Uterus (tissue), 3 donors: ENCODE measurements at regions not wholly inside any gene's neighbourhood (a gene's known extent, or its start where the extent isn't known, plus 50 kb on each side); places are given as distances from the start of the nearest gene placed in this dataset.

ENCODE experiments used
- DNase-seq, 2 donors: peaks; one replicate each; pipeline ENCODE4 v3.0.0-alpha.2; 2019 to 2020
- H3K27ac ChIP-seq, 2 donors: fragments of 200-600 bp; sonication (generic); 1 replicate in 1 of 2; 2 replicates in 1 of 2; pipeline ENCODE4 v1.5.1; 2016 to 2018
- H3K27me3 ChIP-seq, 2 donors: fragments of 200-600 bp; sonication (generic); one replicate each; pipeline ENCODE4 v1.5.1; 2018 to 2019; ENCODE audit warnings: control low read depth in 1 of 2
- H3K36me3 ChIP-seq, 2 donors: fragments of 200-600 bp; sonication (generic); one replicate each; pipeline ENCODE4 v1.5.1; 2019; ENCODE audit warnings: control low read depth in 1 of 2
- H3K4me1 ChIP-seq, 2 donors: fragments of 200-600 bp; sonication (generic); one replicate each; pipeline ENCODE4 v1.5.1; 2018 to 2019; ENCODE audit warnings: control low read depth in 1 of 2
- H3K4me3 ChIP-seq, 2 donors: fragments of 200-600 bp; sonication (generic); 1 replicate in 1 of 2; 2 replicates in 1 of 2; pipeline ENCODE4 v1.5.1; 2018 to 2019; ENCODE audit warnings: mild to moderate bottlenecking in 1 of 2
- H3K9me3 ChIP-seq, 2 donors: fragments of 200-600 bp; sonication (generic); one replicate each; pipeline ENCODE4 v1.5.1; 2019; ENCODE audit warnings: control low read depth in 1 of 2
- POLR2A ChIP-seq, 2 donors: fragments of 450-650 bp; IDR thresholded peaks; one replicate each; pipeline ENCODE4 v1.6.1; 2016; ENCODE audit warnings: antibody characterized with exemption in 2 of 2, mild to moderate bottlenecking in 1 of 2, moderate library complexity in 1 of 2
- intact Hi-C: fragments of 100-400 bp; cut with DNase I; formaldehyde crosslinking; loops from one replicate; pipeline ENCODE4 v1.15.1; 2023; ENCODE audit warnings: low total_unique reads
- TF ChIP-seq, protein P1 (sequence below), 4 experiments: fragments of 200-600 bp in 2 of 4; fragments of 450-650 bp in 2 of 4; sonication (generic) in 2 of 4; IDR thresholded peaks; one replicate each; pipeline ENCODE4 v1.5.1; 2016 to 2019; ENCODE audit warnings: antibody characterized with exemption in 4 of 4, mild to moderate bottlenecking in 2 of 4, moderate library complexity in 1 of 4
- donor health status: DM: yes; HTN: yes; CAD: no.

DNA sequence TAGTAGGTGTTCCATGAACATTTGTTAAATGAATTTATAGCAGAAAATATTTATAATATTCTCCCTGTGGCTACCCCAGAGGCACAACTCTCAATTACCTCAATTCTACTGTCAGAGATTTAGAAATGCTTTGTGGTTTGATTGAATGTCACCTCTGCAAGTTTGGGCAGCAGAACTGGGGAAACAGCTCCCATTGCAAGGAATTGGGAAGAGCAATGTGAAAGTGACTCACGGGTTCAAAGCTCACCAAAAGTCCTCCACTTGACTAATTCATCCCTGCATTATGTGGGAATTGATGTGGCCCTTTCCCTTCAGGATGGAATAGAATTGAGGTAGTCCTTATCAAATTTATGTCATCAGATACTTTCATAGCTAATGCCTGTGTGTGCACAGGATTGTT, 562.7 kb downstream of the MFSD1 start:
- TF ChIP-seq POLR2A (IDR thresholded peaks at IDR 0.05): no peak
- TF ChIP-seq, protein P1, sequence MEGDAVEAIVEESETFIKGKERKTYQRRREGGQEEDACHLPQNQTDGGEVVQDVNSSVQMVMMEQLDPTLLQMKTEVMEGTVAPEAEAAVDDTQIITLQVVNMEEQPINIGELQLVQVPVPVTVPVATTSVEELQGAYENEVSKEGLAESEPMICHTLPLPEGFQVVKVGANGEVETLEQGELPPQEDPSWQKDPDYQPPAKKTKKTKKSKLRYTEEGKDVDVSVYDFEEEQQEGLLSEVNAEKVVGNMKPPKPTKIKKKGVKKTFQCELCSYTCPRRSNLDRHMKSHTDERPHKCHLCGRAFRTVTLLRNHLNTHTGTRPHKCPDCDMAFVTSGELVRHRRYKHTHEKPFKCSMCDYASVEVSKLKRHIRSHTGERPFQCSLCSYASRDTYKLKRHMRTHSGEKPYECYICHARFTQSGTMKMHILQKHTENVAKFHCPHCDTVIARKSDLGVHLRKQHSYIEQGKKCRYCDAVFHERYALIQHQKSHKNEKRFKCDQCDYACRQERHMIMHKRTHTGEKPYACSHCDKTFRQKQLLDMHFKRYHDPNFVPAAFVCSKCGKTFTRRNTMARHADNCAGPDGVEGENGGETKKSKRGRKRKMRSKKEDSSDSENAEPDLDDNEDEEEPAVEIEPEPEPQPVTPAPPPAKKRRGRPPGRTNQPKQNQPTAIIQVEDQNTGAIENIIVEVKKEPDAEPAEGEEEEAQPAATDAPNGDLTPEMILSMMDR (IDR thresholded peaks at IDR 0.05): no peak
- H3K36me3 ChIP-seq: no peaks in the 10 kb centered on the region
- H3K27ac ChIP-seq: no peak overlapping the region
- H3K9me3 ChIP-seq: no peaks in the 10 kb centered on the region
- intact Hi-C loops: no loop called here
- no peak for DNase-seq
- H3K4me1 ChIP-seq: no peaks in the 10 kb centered on the region
- H3K4me3 ChIP-seq: no peak overlapping the region
- H3K27me3 ChIP-seq: no peaks in the 10 kb centered on the region

DNA sequence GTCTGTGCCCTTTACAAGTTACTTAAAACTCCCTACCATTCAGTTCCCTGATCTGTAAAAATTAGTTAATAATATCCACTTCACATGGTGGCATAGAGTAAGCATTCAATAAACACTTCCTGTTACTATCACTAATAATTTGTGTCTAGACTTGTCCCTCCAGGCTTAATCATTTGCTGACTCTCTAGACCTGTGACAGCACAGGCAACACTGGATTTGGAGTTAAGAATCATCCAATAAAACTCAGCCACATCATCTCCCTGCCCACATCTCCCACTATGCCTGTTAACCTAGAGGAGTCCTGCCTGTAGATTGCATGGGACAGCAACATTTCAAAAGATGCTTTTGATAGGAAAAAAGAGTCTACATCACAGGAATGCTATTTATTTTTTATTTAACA, 564.6 kb downstream of the MFSD1 start:
- Histone ChIP-seq H3K9me3 (no peaks in the 10 kb centered on the region), H3K27me3 (no peaks in the 10 kb centered on the region), H3K4me1 (no peaks in the 10 kb centered on the region), H3K36me3 (no peaks in the 10 kb centered on the region), H3K4me3 (no peak overlapping the region), H3K27ac (no peak overlapping the region)
- DNase-seq: no peak
- TF ChIP-seq, protein P1 (IDR thresholded peaks at IDR 0.05): no peak
- TF ChIP-seq POLR2A (IDR thresholded peaks at IDR 0.05): no peak
- intact Hi-C loops: no loop called here

DNA sequence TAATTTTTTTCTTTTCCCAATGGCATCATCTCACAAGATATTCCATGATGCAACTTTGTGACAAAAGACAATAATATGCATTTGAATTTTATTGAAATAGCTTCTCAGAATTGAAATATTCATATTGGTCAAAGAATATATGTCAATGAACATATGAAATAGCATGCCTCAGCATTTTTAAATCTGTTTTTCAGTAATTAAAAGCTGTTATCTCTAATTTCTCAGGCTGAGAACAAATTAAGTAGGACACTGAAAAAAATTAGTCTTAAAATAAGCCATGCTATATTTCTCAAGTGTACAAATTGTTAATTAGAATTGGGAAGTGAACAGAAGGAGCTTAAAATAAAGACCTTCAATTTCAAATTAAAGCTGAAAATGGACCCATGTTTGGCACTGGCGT, 570.1 kb downstream of the MFSD1 start:
- DNase-seq: no peak
- no peaks in the 10 kb centered on the region for H3K27me3 ChIP-seq
- H3K27ac ChIP-seq: no peak overlapping the region
- H3K36me3 ChIP-seq: no peaks in the 10 kb centered on the region
- intact Hi-C loops: no loop called here
- H3K4me3 ChIP-seq: no peak overlapping the region
- no peaks in the 10 kb centered on the region for H3K9me3 ChIP-seq
- no peaks in the 10 kb centered on the region for H3K4me1 ChIP-seq
- no peak for TF ChIP-seq POLR2A (IDR thresholded peaks at IDR 0.05)
- TF ChIP-seq, protein P1 (IDR thresholded peaks at IDR 0.05): no peak

DNA sequence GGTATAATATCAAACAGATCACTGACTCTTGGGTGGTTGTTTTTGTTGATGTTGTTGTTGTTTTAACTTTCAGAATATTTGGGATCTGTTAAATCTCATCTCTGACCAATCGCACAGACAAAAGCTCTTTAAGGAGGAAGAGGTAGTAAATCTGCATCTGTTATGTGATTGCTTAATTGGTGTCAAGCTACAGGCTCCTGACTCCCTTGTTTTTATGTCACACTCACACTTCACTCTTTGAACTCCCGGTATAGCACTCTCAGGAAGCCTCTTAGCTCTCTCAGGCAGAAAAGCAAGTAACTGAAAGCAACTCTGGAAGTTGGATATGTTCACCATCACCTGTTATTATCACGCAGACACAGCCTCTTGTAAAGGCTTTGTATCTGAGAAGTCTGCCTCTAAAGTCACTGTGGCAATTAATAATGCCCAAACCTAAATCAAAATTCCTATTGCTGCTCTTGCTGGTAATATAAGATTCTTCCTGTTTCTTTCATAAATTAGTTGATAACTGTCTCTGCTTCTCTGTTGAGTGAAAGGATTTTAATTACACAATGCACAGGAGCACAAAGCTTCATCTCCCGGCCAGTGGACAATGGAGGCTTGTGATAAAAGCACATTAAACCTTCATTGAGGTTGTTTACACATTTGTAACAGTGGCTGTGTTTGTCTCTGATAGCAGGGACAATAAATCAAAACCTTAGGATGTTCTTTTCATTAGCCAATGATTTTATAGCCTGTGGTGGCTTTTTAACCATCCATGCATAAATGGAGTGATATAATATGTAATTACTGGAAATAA, 576.7 kb downstream of the MFSD1 start:
- Histone ChIP-seq H3K4me1 (no peaks in the 10 kb centered on the region), H3K27me3 (no peaks in the 10 kb centered on the region), H3K27ac (no peak overlapping the region), H3K4me3 (no peak overlapping the region), H3K36me3 (no peaks in the 10 kb centered on the region), H3K9me3 (no peaks in the 10 kb centered on the region)
- intact Hi-C loops: no loop called here
- TF ChIP-seq, protein P1 (IDR thresholded peaks at IDR 0.05): no peak
- TF ChIP-seq POLR2A (IDR thresholded peaks at IDR 0.05): no peak
- no peak for DNase-seq

DNA sequence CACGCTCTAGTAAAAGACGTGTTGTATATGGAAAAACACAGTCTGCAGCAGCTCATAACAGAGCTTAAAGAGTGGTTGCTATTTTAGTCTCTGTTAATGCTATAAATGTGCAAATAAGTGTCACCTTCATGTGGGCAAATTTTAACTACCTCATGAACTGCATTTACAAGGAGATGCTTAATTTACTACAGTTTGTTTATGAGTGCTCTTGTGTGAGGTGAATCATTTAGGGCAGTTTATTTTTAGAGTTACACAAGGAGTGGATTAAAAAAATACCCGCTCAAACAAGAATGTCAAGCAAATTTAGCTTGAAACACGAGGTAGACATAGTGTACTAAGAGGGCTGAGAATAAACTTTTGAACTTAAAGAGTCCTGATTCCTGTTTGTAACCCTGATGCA, 579.0 kb downstream of the MFSD1 start:
- Histone ChIP-seq H3K27me3 (no peaks in the 10 kb centered on the region), H3K4me3 (no peak overlapping the region), H3K36me3 (no peaks in the 10 kb centered on the region), H3K9me3 (no peaks in the 10 kb centered on the region), H3K4me1 (no peaks in the 10 kb centered on the region), H3K27ac (no peak overlapping the region)
- TF ChIP-seq, protein P1 (IDR thresholded peaks at IDR 0.05): no peak
- TF ChIP-seq POLR2A (IDR thresholded peaks at IDR 0.05): no peak
- DNase-seq: no peak
- intact Hi-C loops: no loop called here
